ENCODE measurements at regions not wholly inside any gene's neighbourhood (a gene's known extent, or its start where the extent isn't known, plus 50 kb on each side); places are given as distances from the start of the nearest gene placed in this dataset.

- DNase-seq: no peak
Measured at GRCh38 chr3:102124704-102125103, 275.4 kb downstream of the NFKBIZ start.

- DNase-seq: no peak
Measured at GRCh38 chr3:102125197-102125993, 276.1 kb downstream of the NFKBIZ start.

GRCh38 chr3:102125994-102126368 is 276.7 kb downstream of the NFKBIZ start:
- no peak for DNase-seq

- DNase-seq: peak; percentile 69
Measured at GRCh38 chr3:102129760-102130608, 280.7 kb downstream of the NFKBIZ start.

- no peak for DNase-seq
Measured at GRCh38 chr3:102132370-102132769, 283.1 kb downstream of the NFKBIZ start.

GRCh38 chr3:102133376-102133775 is 284.1 kb downstream of the NFKBIZ start:
- DNase-seq: no peak

GRCh38 chr3:102135316-102135715 is 286.0 kb downstream of the NFKBIZ start:
- no peak for DNase-seq

GRCh38 chr3:102136183-102136582 is 286.9 kb downstream of the NFKBIZ start:
- peak; percentile 34 for DNase-seq

GRCh38 chr3:102140116-102140515 is 290.8 kb downstream of the NFKBIZ start:
- no peak for DNase-seq

GRCh38 chr3:102141096-102141927 is 292.0 kb downstream of the NFKBIZ start:
- no peak for DNase-seq

GRCh38 chr3:102141928-102142239 is 292.6 kb downstream of the NFKBIZ start:
- no peak for DNase-seq

- no peak for DNase-seq
Measured at GRCh38 chr3:102142379-102143060, 292.3 kb upstream of the ZPLD1 start.

GRCh38 chr3:102143536-102143935 is 291.3 kb upstream of the ZPLD1 start:
- no peak for DNase-seq

- DNase-seq: no peak
Measured at GRCh38 chr3:102144063-102144462, 290.8 kb upstream of the ZPLD1 start.

- no peak for DNase-seq
Measured at GRCh38 chr3:102148598-102149337, 286.0 kb upstream of the ZPLD1 start.

GRCh38 chr3:102151935-102152334 is 282.9 kb upstream of the ZPLD1 start:
- DNase-seq: no peak

GRCh38 chr3:102156426-102156825 is 278.4 kb upstream of the ZPLD1 start:
- peak; percentile 99 for DNase-seq

- no peak for DNase-seq
Measured at GRCh38 chr3:102158080-102158740, 276.6 kb upstream of the ZPLD1 start.

- DNase-seq: no peak
Measured at GRCh38 chr3:102159810-102160451, 274.9 kb upstream of the ZPLD1 start.

- DNase-seq: no peak
Measured at GRCh38 chr3:102161384-102162006, 273.3 kb upstream of the ZPLD1 start.

Data from kidney glomerular epithelial cell (primary cell).